ENCODE measurements at regions not wholly inside any gene's neighbourhood (a gene's known extent, or its start where the extent isn't known, plus 50 kb on each side); places are given as distances from the start of the nearest gene placed in this dataset.
A peak's percentile ranks its signal among the peaks of the same experiment; 100 is the strongest.

DNA sequence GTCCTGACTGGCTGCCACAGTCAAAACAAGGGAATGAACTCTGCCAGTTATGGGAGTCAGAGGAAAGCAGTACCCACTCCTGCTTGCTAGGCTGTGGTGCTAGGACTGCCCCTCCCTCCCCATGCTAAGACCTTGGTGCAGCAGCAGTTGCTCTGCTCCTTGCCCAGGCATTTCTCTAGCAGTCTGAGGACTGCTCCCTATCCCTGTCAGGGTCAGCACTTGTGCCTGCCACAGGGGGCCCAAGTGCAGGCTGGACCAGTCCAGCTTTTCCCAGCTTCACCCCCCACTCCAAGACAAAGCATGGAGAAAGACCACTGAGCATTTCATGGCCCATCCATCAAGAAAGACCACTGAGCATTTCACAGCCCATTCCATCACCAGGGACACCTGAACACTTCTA is 305.8 kb upstream of the CLEC14A start:
- no peaks in the 10 kb centered on the region for H3K79me1 ChIP-seq (ENCODE audit: low read depth in 1 of 2, low read length in 2 of 2)
- no peak overlapping the region for H3K18ac ChIP-seq (ENCODE audit: low read depth, low read length)
- DNase-seq (no peak), ATAC-seq (ENCODE audit: low read depth) (no peak)
- H4K8ac ChIP-seq (ENCODE audit: low read depth in 2 of 2, low read length in 2 of 2): no peak overlapping the region
- H4K20me1 ChIP-seq (ENCODE audit: insufficient read depth, low read length): no peaks in the 10 kb centered on the region
- no peak overlapping the region for H2AK9ac ChIP-seq (replicated peaks; ENCODE audit: low read depth, low read length, poor library complexity)
- no peak overlapping the region for H3K56ac ChIP-seq (ENCODE audit: extremely low read depth, insufficient read depth, low read length)
- H3K4ac ChIP-seq (ENCODE audit: low read depth, low read length): no peak overlapping the region
- no peak overlapping the region for H2AK5ac ChIP-seq (ENCODE audit: low read depth, low read length)
- H3K9ac ChIP-seq (ENCODE audit: low read depth, low read length): no peak overlapping the region
- no peaks in the 10 kb centered on the region for H3K9me1 ChIP-seq (ENCODE audit: insufficient read depth, low read length)
- TF ChIP-seq CHD1 (IDR thresholded peaks at IDR 0.05; ENCODE audit: low read depth, low read length) (no peak), MAZ (IDR thresholded peaks at IDR 0.05; ENCODE audit: borderline replicate concordance, low read depth, low read length) (no peak), MAFK (IDR thresholded peaks at IDR 0.05; ENCODE audit: low read depth, low read length) (no peak), RCOR1 (IDR thresholded peaks at IDR 0.05; ENCODE audit: insufficient replicate concordance, low read length) (no peak), RAD21 (IDR thresholded peaks at IDR 0.05; ENCODE audit: low read length) (no peak), USF2 (IDR thresholded peaks at IDR 0.05; ENCODE audit: low read depth, low read length) (no peak), RFX5 (IDR thresholded peaks at IDR 0.05; ENCODE audit: low read depth, low read length) (no peak), CEBPB (IDR thresholded peaks at IDR 0.05; ENCODE audit: low read depth, low read length) (no peak), POLR2A (IDR thresholded peaks at IDR 0.05; ENCODE audit: low read depth, low read length) (no peak), NFE2L2 (IDR thresholded peaks at IDR 0.05; ENCODE audit: low read depth, low read length) (no peak), BHLHE40 (IDR thresholded peaks at IDR 0.05; ENCODE audit: low read depth, low read length) (no peak), MXI1 (IDR thresholded peaks at IDR 0.05; ENCODE audit: borderline replicate concordance, low read depth, low read length) (no peak)
- TF ChIP-seq, protein P1, sequence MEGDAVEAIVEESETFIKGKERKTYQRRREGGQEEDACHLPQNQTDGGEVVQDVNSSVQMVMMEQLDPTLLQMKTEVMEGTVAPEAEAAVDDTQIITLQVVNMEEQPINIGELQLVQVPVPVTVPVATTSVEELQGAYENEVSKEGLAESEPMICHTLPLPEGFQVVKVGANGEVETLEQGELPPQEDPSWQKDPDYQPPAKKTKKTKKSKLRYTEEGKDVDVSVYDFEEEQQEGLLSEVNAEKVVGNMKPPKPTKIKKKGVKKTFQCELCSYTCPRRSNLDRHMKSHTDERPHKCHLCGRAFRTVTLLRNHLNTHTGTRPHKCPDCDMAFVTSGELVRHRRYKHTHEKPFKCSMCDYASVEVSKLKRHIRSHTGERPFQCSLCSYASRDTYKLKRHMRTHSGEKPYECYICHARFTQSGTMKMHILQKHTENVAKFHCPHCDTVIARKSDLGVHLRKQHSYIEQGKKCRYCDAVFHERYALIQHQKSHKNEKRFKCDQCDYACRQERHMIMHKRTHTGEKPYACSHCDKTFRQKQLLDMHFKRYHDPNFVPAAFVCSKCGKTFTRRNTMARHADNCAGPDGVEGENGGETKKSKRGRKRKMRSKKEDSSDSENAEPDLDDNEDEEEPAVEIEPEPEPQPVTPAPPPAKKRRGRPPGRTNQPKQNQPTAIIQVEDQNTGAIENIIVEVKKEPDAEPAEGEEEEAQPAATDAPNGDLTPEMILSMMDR (conservative IDR thresholded peaks at IDR 0.05; ENCODE audit: low read depth, low read length): no peak
- TF ChIP-seq, protein P2, sequence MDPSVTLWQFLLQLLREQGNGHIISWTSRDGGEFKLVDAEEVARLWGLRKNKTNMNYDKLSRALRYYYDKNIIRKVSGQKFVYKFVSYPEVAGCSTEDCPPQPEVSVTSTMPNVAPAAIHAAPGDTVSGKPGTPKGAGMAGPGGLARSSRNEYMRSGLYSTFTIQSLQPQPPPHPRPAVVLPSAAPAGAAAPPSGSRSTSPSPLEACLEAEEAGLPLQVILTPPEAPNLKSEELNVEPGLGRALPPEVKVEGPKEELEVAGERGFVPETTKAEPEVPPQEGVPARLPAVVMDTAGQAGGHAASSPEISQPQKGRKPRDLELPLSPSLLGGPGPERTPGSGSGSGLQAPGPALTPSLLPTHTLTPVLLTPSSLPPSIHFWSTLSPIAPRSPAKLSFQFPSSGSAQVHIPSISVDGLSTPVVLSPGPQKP (IDR thresholded peaks at IDR 0.05; ENCODE audit: borderline replicate concordance, low read depth, low read length): no peak
- no peak overlapping the region for H3K23ac ChIP-seq (ENCODE audit: low read depth, low read length)
- no peak overlapping the region for H2BK5ac ChIP-seq (ENCODE audit: low read depth, low read length, poor library complexity, severe bottlenecking)
- H3K9me3 ChIP-seq (ENCODE audit: control insufficient read depth, insufficient read depth, low read length): peaks cover 8% of the 10 kb centered on the region
- H3K14ac ChIP-seq (replicated peaks; ENCODE audit: low read depth, low read length): no peak overlapping the region
- CTCF ChIA-PET: interaction anchor here (0.9 kb wide), 1 partner anchor 11 kb away, joined by 3 read pairs; no protein-coding TSS in a partner anchor
- H3K27ac ChIP-seq (ENCODE audit: insufficient read depth, low read length): no peak overlapping the region
- H3K27me3 ChIP-seq (ENCODE audit: control insufficient read depth, insufficient read depth, low read length): no peaks in the 10 kb centered on the region
- no TSS peak for BruUV-seq (replicated peaks)
- H3K4me2 ChIP-seq (ENCODE audit: low read depth, low read length): no peak overlapping the region
- H2BK20ac ChIP-seq (ENCODE audit: low read depth, low read length): no peak overlapping the region
- H2BK120ac ChIP-seq (ENCODE audit: low read depth, low read length): no peak overlapping the region
- H2BK15ac ChIP-seq (ENCODE audit: low read depth, low read length): no peak overlapping the region
- no peaks in the 10 kb centered on the region for H3K4me1 ChIP-seq (ENCODE audit: control insufficient read depth, insufficient read depth, low read length)
- peak overlapping the region; percentile 54 for H2AFZ ChIP-seq (replicated peaks; ENCODE audit: low read length, poor library complexity)
- dilution Hi-C loops (cut with HindIII; ENCODE audit: low sequenced_read_pairs, unreplicated experiment): no loop called here
- intact Hi-C loops (cut with micrococcal nuclease): no loop called here
- POLR2A ChIA-PET (ENCODE audit: unreplicated experiment): no interaction called here
- H3K36me3 ChIP-seq (ENCODE audit: control insufficient read depth, insufficient read depth, low read length): no peaks in the 10 kb centered on the region
- in situ Hi-C loops (cut with MboI; ENCODE audit: low sequenced_read_pairs): no loop called here
- H4K5ac ChIP-seq (ENCODE audit: low read depth, low read length): no peak overlapping the region
- no peak overlapping the region for H4K91ac ChIP-seq (ENCODE audit: insufficient read depth, low read depth, low read length)
- H3K4me3 ChIP-seq (ENCODE audit: insufficient read depth, low read depth, low read length): no peak overlapping the region
